Breast epithelium (tissue), 3 donors: ENCODE measurements at regions not wholly inside any gene's neighbourhood (a gene's known extent, or its start where the extent isn't known, plus 50 kb on each side); places are given as distances from the start of the nearest gene placed in this dataset.

Source experiments
- CTCF ChIP-seq, 3 donors: fragments of 450-650 bp; IDR thresholded peaks; one replicate each; pipeline ENCODE4 v1.5.1; 2016 to 2017; ENCODE audit warnings: antibody characterized with exemption in 3 of 3, mild to moderate bottlenecking in 3 of 3, moderate library complexity in 3 of 3
- POLR2A ChIP-seq: fragments of 450-650 bp; IDR thresholded peaks from one replicate; pipeline ENCODE4 v1.6.1; 2016; ENCODE audit warnings: antibody characterized with exemption, mild to moderate bottlenecking, moderate library complexity
- POLR2AphosphoS5 ChIP-seq, 3 donors: sonication (generic); formaldehyde crosslinking; IDR thresholded peaks; one replicate each; pipeline ENCODE4 v1.6.1; 2017; ENCODE audit warnings: antibody characterized with exemption in 3 of 3

GRCh38 chr5:158521995-158522394, 577.7 kb downstream of the EBF1 start:
- TF ChIP-seq POLR2A (no peak), CTCF (IDR thresholded peaks at IDR 0.05) (no peak), POLR2AphosphoS5 (IDR thresholded peaks at IDR 0.05) (no peak)
